ENCODE measurements at regions not wholly inside any gene's neighbourhood (a gene's known extent, or its start where the extent isn't known, plus 50 kb on each side); places are given as distances from the start of the nearest gene placed in this dataset.

DNA sequence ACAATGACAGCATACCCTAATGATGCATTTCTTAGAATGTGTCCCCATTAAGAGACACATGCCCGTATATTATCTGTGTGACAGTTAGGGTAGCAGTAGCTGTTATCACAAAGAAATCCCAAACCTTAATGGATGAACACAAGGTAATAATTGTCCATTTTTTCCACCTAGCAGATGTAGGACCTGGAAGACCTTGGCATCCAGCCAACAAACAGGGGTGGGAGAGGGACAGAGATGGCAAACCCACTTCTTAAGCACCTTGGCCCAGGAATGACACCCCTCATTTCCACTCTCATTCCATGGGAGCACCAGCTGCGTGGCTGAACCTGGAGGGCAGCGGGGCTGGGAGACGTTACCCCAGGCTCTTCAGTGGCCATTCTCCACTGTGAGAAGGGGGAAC lies 679.0 kb downstream of the AACS start:
- CTCF ChIA-PET (ENCODE audit: partially characterized antibody), result interaction anchor here (0.6 to 1.6 kb wide), 2 partner anchors 10 to 11 kb away, joined by 3 to 4 read pairs; no protein-coding TSS in a partner anchor
- TF ChIP-seq, protein P1, sequence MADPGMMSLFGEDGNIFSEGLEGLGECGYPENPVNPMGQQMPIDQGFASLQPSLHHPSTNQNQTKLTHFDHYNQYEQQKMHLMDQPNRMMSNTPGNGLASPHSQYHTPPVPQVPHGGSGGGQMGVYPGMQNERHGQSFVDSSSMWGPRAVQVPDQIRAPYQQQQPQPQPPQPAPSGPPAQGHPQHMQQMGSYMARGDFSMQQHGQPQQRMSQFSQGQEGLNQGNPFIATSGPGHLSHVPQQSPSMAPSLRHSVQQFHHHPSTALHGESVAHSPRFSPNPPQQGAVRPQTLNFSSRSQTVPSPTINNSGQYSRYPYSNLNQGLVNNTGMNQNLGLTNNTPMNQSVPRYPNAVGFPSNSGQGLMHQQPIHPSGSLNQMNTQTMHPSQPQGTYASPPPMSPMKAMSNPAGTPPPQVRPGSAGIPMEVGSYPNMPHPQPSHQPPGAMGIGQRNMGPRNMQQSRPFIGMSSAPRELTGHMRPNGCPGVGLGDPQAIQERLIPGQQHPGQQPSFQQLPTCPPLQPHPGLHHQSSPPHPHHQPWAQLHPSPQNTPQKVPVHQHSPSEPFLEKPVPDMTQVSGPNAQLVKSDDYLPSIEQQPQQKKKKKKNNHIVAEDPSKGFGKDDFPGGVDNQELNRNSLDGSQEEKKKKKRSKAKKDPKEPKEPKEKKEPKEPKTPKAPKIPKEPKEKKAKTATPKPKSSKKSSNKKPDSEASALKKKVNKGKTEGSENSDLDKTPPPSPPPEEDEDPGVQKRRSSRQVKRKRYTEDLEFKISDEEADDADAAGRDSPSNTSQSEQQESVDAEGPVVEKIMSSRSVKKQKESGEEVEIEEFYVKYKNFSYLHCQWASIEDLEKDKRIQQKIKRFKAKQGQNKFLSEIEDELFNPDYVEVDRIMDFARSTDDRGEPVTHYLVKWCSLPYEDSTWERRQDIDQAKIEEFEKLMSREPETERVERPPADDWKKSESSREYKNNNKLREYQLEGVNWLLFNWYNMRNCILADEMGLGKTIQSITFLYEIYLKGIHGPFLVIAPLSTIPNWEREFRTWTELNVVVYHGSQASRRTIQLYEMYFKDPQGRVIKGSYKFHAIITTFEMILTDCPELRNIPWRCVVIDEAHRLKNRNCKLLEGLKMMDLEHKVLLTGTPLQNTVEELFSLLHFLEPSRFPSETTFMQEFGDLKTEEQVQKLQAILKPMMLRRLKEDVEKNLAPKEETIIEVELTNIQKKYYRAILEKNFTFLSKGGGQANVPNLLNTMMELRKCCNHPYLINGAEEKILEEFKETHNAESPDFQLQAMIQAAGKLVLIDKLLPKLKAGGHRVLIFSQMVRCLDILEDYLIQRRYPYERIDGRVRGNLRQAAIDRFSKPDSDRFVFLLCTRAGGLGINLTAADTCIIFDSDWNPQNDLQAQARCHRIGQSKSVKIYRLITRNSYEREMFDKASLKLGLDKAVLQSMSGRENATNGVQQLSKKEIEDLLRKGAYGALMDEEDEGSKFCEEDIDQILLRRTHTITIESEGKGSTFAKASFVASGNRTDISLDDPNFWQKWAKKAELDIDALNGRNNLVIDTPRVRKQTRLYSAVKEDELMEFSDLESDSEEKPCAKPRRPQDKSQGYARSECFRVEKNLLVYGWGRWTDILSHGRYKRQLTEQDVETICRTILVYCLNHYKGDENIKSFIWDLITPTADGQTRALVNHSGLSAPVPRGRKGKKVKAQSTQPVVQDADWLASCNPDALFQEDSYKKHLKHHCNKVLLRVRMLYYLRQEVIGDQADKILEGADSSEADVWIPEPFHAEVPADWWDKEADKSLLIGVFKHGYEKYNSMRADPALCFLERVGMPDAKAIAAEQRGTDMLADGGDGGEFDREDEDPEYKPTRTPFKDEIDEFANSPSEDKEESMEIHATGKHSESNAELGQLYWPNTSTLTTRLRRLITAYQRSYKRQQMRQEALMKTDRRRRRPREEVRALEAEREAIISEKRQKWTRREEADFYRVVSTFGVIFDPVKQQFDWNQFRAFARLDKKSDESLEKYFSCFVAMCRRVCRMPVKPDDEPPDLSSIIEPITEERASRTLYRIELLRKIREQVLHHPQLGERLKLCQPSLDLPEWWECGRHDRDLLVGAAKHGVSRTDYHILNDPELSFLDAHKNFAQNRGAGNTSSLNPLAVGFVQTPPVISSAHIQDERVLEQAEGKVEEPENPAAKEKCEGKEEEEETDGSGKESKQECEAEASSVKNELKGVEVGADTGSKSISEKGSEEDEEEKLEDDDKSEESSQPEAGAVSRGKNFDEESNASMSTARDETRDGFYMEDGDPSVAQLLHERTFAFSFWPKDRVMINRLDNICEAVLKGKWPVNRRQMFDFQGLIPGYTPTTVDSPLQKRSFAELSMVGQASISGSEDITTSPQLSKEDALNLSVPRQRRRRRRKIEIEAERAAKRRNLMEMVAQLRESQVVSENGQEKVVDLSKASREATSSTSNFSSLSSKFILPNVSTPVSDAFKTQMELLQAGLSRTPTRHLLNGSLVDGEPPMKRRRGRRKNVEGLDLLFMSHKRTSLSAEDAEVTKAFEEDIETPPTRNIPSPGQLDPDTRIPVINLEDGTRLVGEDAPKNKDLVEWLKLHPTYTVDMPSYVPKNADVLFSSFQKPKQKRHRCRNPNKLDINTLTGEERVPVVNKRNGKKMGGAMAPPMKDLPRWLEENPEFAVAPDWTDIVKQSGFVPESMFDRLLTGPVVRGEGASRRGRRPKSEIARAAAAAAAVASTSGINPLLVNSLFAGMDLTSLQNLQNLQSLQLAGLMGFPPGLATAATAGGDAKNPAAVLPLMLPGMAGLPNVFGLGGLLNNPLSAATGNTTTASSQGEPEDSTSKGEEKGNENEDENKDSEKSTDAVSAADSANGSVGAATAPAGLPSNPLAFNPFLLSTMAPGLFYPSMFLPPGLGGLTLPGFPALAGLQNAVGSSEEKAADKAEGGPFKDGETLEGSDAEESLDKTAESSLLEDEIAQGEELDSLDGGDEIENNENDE (IDR thresholded peaks at IDR 0.05; ENCODE audit: insufficient replicate concordance, low read length), result no peak

More for the DNA sequence above, 679.0 kb downstream of the AACS start:
- POLR2A ChIA-PET (ENCODE audit: partially characterized antibody), result no interaction called here
- Histone ChIP-seq H3K9ac (replicated peaks in 1 of 4; ENCODE audit: extremely low read depth in 1 of 4, low read depth in 3 of 4, low read length in 3 of 4) (no peak overlapping the region), H3K9me3 (ENCODE audit: insufficient read depth in 2 of 2, low read depth in 1 of 2, low read length in 1 of 2) (peaks cover 6 to 7% of the 10 kb centered on the region in 2 experiments; a peak in 2 of 4 replicates), H2BK120ac (replicated peaks; ENCODE audit: low read depth, low read length) (no peak overlapping the region), H3K23ac (ENCODE audit: insufficient read length) (no peak overlapping the region), H3K27me3 (replicated peaks in 1 of 4; ENCODE audit: control insufficient read depth in 3 of 4, extremely low read depth in 1 of 4, insufficient read depth in 3 of 4, low read length in 3 of 4) (no peaks in the 10 kb centered on the region), H3K18ac (ENCODE audit: extremely low read depth, low read length) (no peak overlapping the region), H3K23me2 (ENCODE audit: low read depth, low read length) (no peaks in the 10 kb centered on the region), H3K14ac (ENCODE audit: insufficient read length) (no peak overlapping the region), H3K4me3 (ENCODE audit: extremely low read depth in 1 of 4, insufficient read depth in 2 of 4, low read depth in 3 of 4, low read length in 4 of 4) (no peak overlapping the region), H2BK12ac (ENCODE audit: low read depth, low read length) (no peak overlapping the region), H4K8ac (ENCODE audit: extremely low read depth, insufficient read depth, low read length) (no peak overlapping the region), H2AK5ac (ENCODE audit: low read depth, low read length) (no peak overlapping the region), H3K36me3 (ENCODE audit: control insufficient read depth in 2 of 4, insufficient read depth in 4 of 4, low read length in 3 of 4) (no peaks in the 10 kb centered on the region; a peak in 1 of 8 replicates), H4K91ac (replicated peaks; ENCODE audit: insufficient read length, low read length) (no peak overlapping the region), H3K56ac (replicated peaks; ENCODE audit: insufficient read length, low read depth, low read length) (no peak overlapping the region), H3K79me1 (ENCODE audit: low read depth, low read length) (no peaks in the 10 kb centered on the region), H2BK5ac (ENCODE audit: low read depth, low read length) (no peak overlapping the region), H2BK20ac (ENCODE audit: low read length) (no peak overlapping the region), H3K27ac (ENCODE audit: low read depth, low read length) (no peak overlapping the region), H3K4me2 (ENCODE audit: insufficient read depth in 1 of 2, low read depth in 2 of 2, low read length in 2 of 2) (no peak overlapping the region), H3K79me2 (ENCODE audit: control insufficient read depth in 1 of 2, insufficient read depth in 2 of 2, low read length in 2 of 2) (no peaks in the 10 kb centered on the region), H2AFZ (ENCODE audit: low read length) (no peak overlapping the region), H4K5ac (ENCODE audit: insufficient read length, low read depth, low read length) (no peak overlapping the region), H2BK15ac (ENCODE audit: low read length) (no peak overlapping the region), H4K20me1 (replicated peaks in 1 of 2; ENCODE audit: control insufficient read depth in 1 of 2, insufficient read depth in 2 of 2, low read length in 2 of 2) (no peaks in the 10 kb centered on the region), H3K4me1 (replicated peaks in 1 of 4; ENCODE audit: control insufficient read depth in 3 of 4, insufficient read depth in 4 of 4, low read length in 3 of 4) (no peaks in the 10 kb centered on the region), H3K4ac (replicated peaks; ENCODE audit: insufficient read length, low read depth, low read length) (no peak overlapping the region)
- DNase-seq (ENCODE audit: low read depth in 1 of 2, low spot score in 2 of 2), result no peak
- 86% methylated on average over 4 of the region's 4 CpGs; no CpG with 5 or more reads in 1 of the 2 experiments for WGBS, 2 experiments (ENCODE audit: extremely low coverage in 1 of 2, insufficient coverage in 1 of 2, insufficient read length in 1 of 2, insufficient replicate concordance in 2 of 2, low coverage in 1 of 2, low lambda C conversion rate in 2 of 2, missing lambda C conversion rate in 1 of 2)
- no peak for FAIRE-seq
